IMR-90 (cell line): ENCODE measurements at regions not wholly inside any gene's neighbourhood (a gene's known extent, or its start where the extent isn't known, plus 50 kb on each side); places are given as distances from the start of the nearest gene placed in this dataset.

Experiments
- ATAC-seq: fragments of 200-7000 bp; cut with Tn5 transposase; 2 replicates; pipeline ENCODE4 v1.9.1; 2020; ENCODE audit warnings: low read depth, mild to moderate bottlenecking, moderate library complexity
- BruUV-seq: library from RNA; stranded (reverse); fragments of 400-500 nt; replicated peaks from 2 replicates; lab custom pipeline; 2021; lab: Mats Ljungman, UMichigan
- CTCF ChIA-PET: fragments of 300-600 bp; formaldehyde crosslinking; extraction: SDS; loops from one replicate; lab custom pipeline; 2021; ENCODE audit warnings: antibody characterized with exemption; lab: Yijun Ruan, JAX
- POLR2A ChIA-PET: fragments of 300-600 bp; sonication (Branson Sonifier 250); formaldehyde crosslinking; loops from one replicate; lab custom pipeline; 2022; ENCODE audit warnings: antibody characterized with exemption; ENCODE audit not compliant: unreplicated experiment; lab: Charles Lee
- DNase-seq: peaks from one replicate; pipeline ENCODE4 v3.0.0; 2013
- H2AFZ ChIP-seq: replicated peaks from 2 replicates; pipeline ENCODE3; 2013; ENCODE audit warnings: low read length, mild to moderate bottlenecking; ENCODE audit not compliant: poor library complexity
- H2AK5ac ChIP-seq: 2 replicates; pipeline ENCODE4 v1.6.1; 2013; ENCODE audit warnings: low read depth, low read length, inconsistent platforms
- H2AK9ac ChIP-seq: replicated peaks from 2 replicates; pipeline ENCODE3; 2013; ENCODE audit warnings: mild to moderate bottlenecking, low read depth, low read length, moderate library complexity; ENCODE audit not compliant: poor library complexity
- H2BK120ac ChIP-seq: 2 replicates; pipeline ENCODE4 v1.6.1; 2013; ENCODE audit warnings: low read depth, low read length, inconsistent platforms
- H2BK15ac ChIP-seq: 3 replicates; pipeline ENCODE4 v1.6.1; 2013; ENCODE audit warnings: low read depth, low read length, inconsistent platforms
- H2BK20ac ChIP-seq: 2 replicates; pipeline ENCODE4 v1.6.1; 2013; ENCODE audit warnings: low read depth, mild to moderate bottlenecking, inconsistent platforms, low read length, moderate library complexity
- H2BK5ac ChIP-seq: 2 replicates; pipeline ENCODE4 v1.6.1; 2013; ENCODE audit warnings: mild to moderate bottlenecking, low read depth, low read length, inconsistent platforms; ENCODE audit not compliant: poor library complexity, severe bottlenecking
- H3K14ac ChIP-seq: replicated peaks from 2 replicates; pipeline ENCODE4 v1.6.1; 2013; ENCODE audit warnings: low read depth, low read length, inconsistent platforms
- H3K18ac ChIP-seq: 2 replicates; pipeline ENCODE4 v1.6.1; 2013; ENCODE audit warnings: low read depth, low read length, control low read depth
- H3K23ac ChIP-seq: 2 replicates; pipeline ENCODE4 v1.6.1; 2013; ENCODE audit warnings: low read depth, low read length, inconsistent platforms
- H3K27ac ChIP-seq: 2 replicates; pipeline ENCODE4 v1.5.1; 2013; ENCODE audit warnings: mild to moderate bottlenecking, control low read depth, low read length; ENCODE audit not compliant: insufficient read depth
- H3K27me3 ChIP-seq: 2 replicates; pipeline ENCODE4 v1.6.1; 2013; ENCODE audit warnings: low read length; ENCODE audit not compliant: control insufficient read depth, insufficient read depth
- H3K36me3 ChIP-seq: 2 replicates; pipeline ENCODE4 v1.6.1; 2013; ENCODE audit warnings: low read length, mixed read lengths; ENCODE audit not compliant: control insufficient read depth, insufficient read depth
- H3K4ac ChIP-seq: 2 replicates; pipeline ENCODE4 v1.6.1; 2013; ENCODE audit warnings: low read depth, low read length, inconsistent platforms
- H3K4me1 ChIP-seq: 2 replicates; pipeline ENCODE4 v1.6.1; 2013; ENCODE audit warnings: low read length, mixed read lengths; ENCODE audit not compliant: control insufficient read depth, insufficient read depth
- H3K4me2 ChIP-seq: 2 replicates; pipeline ENCODE4 v1.6.1; 2013; ENCODE audit warnings: low read depth, mild to moderate bottlenecking, control low read depth, low read length, moderate library complexity
- H3K4me3 ChIP-seq: 2 replicates; pipeline ENCODE4 v1.5.1; 2013; ENCODE audit warnings: low read depth, mild to moderate bottlenecking, control low read depth, low read length, moderate library complexity; ENCODE audit not compliant: insufficient read depth
- H3K56ac ChIP-seq: 2 replicates; pipeline ENCODE4 v1.6.1; 2013; ENCODE audit warnings: low read length, inconsistent platforms; ENCODE audit not compliant: insufficient read depth; ENCODE audit errors: extremely low read depth
- H3K79me1 ChIP-seq, 2 experiments: 2 replicates each; pipeline ENCODE4 v1.6.1; 2013; ENCODE audit warnings: low read length in 2 of 2, inconsistent platforms in 1 of 2, low read depth in 1 of 2
- H3K9ac ChIP-seq: 2 replicates; pipeline ENCODE4 v1.6.1; 2013; ENCODE audit warnings: low read depth, low read length, control low read depth
- H3K9me1 ChIP-seq: 2 replicates; pipeline ENCODE4 v1.6.1; 2013; ENCODE audit warnings: low read length, inconsistent platforms; ENCODE audit not compliant: insufficient read depth
- H3K9me3 ChIP-seq: 2 replicates; pipeline ENCODE4 v1.6.1; 2013; ENCODE audit warnings: low read length; ENCODE audit not compliant: control insufficient read depth, insufficient read depth
- H4K20me1 ChIP-seq: 2 replicates; pipeline ENCODE4 v1.6.1; 2013; ENCODE audit warnings: low read length, inconsistent platforms; ENCODE audit not compliant: insufficient read depth
- H4K5ac ChIP-seq: 2 replicates; pipeline ENCODE4 v1.6.1; 2013; ENCODE audit warnings: mild to moderate bottlenecking, low read depth, low read length, control low read depth
- H4K8ac ChIP-seq, 2 experiments: 2 replicates each; pipeline ENCODE4 v1.6.1; 2013; ENCODE audit warnings: low read depth in 2 of 2, low read length in 2 of 2, control low read depth in 1 of 2, inconsistent platforms in 1 of 2
- H4K91ac ChIP-seq: 2 replicates; pipeline ENCODE4 v1.6.1; 2013; ENCODE audit warnings: low read depth, low read length, inconsistent platforms; ENCODE audit not compliant: insufficient read depth
- CHD1 ChIP-seq: IDR thresholded peaks from 2 replicates; pipeline ENCODE4 v1.6.1; 2012; ENCODE audit warnings: low read depth, low read length, improper control_type of control experiment
- ELK1 ChIP-seq: fragments of 150-350 bp; IDR thresholded peaks from 2 replicates; pipeline ENCODE4 v1.6.1; 2016; ENCODE audit warnings: low read depth, mild to moderate bottlenecking, low read length, moderate library complexity, borderline replicate concordance
- FOS ChIP-seq: fragments of 150-350 bp; IDR thresholded peaks from 2 replicates; pipeline ENCODE4 v1.6.1; 2016; ENCODE audit warnings: low read depth, low read length
- NFE2L2 ChIP-seq: fragments of 150-350 bp; IDR thresholded peaks from 2 replicates; pipeline ENCODE4 v1.6.1; 2016; ENCODE audit warnings: low read depth, mild to moderate bottlenecking, low read length
- POLR2A ChIP-seq: IDR thresholded peaks from 2 replicates; pipeline ENCODE4 v1.6.1; 2012; ENCODE audit warnings: mild to moderate bottlenecking, low read depth, low read length
- RCOR1 ChIP-seq: IDR thresholded peaks from 2 replicates; pipeline ENCODE4 v1.6.1; 2012; ENCODE audit warnings: mild to moderate bottlenecking, low read length, improper control_type of control experiment; ENCODE audit not compliant: insufficient replicate concordance
- WGBS, 2 experiments: methylation state at CpG; one replicate each; pipeline versions ENCODE4 v1.1.5 to v1.1.7; 2013; ENCODE audit warnings: missing lambda C conversion rate in 2 of 2; ENCODE audit not compliant: insufficient read length in 1 of 2; ENCODE audit errors: extremely low coverage in 2 of 2; 5-methylcytosine and 5-hydroxymethylcytosine counted together
- dilution Hi-C: fragments of 300-500 bp; cut with HindIII; formaldehyde crosslinking; loops from one replicate; pipeline ENCODE4 v1.14.3; 2018; ENCODE audit warnings: low sequenced_read_pairs; ENCODE audit not compliant: unreplicated experiment
- in situ Hi-C: fragments of 300-500 bp; cut with MboI; formaldehyde crosslinking; loops from 3 replicates; pipeline ENCODE4 v1.14.3; 2019; ENCODE audit warnings: low sequenced_read_pairs, inconsistent platforms, mixed read lengths
- intact Hi-C: fragments of 100-400 bp; cut with micrococcal nuclease; formaldehyde crosslinking; loops from 2 replicates; pipeline ENCODE4 v1.10.0; 2022
- TF ChIP-seq, protein P1 (sequence below): conservative IDR thresholded peaks from 2 replicates; pipeline ENCODE4 v1.5.1; 2012; ENCODE audit warnings: mild to moderate bottlenecking, low read depth, low read length, improper control_type of control experiment
- TF ChIP-seq, protein P2 (sequence below): fragments of 150-350 bp; IDR thresholded peaks from 2 replicates; pipeline ENCODE4 v1.6.1; 2017; ENCODE audit warnings: mild to moderate bottlenecking, antibody characterized with exemption, low read length, low read depth

DNA sequence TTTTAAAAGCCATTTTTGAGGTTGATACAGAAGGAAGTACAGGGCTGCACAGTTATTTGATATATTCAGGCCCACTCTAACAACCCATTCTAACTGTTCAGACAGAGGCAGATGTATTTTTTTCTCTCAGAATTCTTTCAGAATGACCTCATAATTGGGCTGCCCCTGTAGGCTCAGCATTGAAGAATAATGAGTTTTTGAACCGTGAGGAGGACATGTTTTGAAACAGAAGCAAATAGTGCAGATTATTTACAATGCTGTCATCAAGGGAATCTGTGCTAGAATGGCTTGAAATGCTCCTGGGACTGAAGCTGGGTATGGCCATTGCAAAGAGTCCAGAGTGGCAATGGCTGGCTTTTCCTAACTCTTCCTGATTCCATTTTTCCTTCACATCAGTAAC is 158.1 kb downstream of the SOX3 start:
- DNase-seq (no peak), ATAC-seq (no peak)
- Histone ChIP-seq H3K14ac (no peak overlapping the region), H4K8ac (no peak overlapping the region), H2AFZ (no peak overlapping the region), H2BK20ac (no peak overlapping the region), H3K27ac (no peak overlapping the region), H4K5ac (no peak overlapping the region), H3K36me3 (no peaks in the 10 kb centered on the region), H3K79me1 (no peaks in the 10 kb centered on the region), H3K4ac (no peak overlapping the region), H3K56ac (no peak overlapping the region), H4K20me1 (no peaks in the 10 kb centered on the region), H3K4me2 (no peak overlapping the region), H3K18ac (no peak overlapping the region), H3K9ac (no peak overlapping the region), H2BK5ac (no peak overlapping the region), H3K4me1 (no peaks in the 10 kb centered on the region), H2AK5ac (no peak overlapping the region), H3K27me3 (no peaks in the 10 kb centered on the region), H3K9me1 (no peaks in the 10 kb centered on the region), H3K9me3 (no peaks in the 10 kb centered on the region), H3K4me3 (no peak overlapping the region), H2BK120ac (no peak overlapping the region), H2BK15ac (no peak overlapping the region), H4K91ac (no peak overlapping the region), H3K23ac (no peak overlapping the region), H2AK9ac (no peak overlapping the region)
- dilution Hi-C loops: no loop called here
- no TSS peak for BruUV-seq
- CTCF ChIA-PET: no interaction called here
- no peak for TF ChIP-seq CHD1
- no peak for TF ChIP-seq NFE2L2
- TF ChIP-seq FOS: no peak
- TF ChIP-seq RCOR1: no peak
- no peak for TF ChIP-seq POLR2A
- TF ChIP-seq, protein P1, sequence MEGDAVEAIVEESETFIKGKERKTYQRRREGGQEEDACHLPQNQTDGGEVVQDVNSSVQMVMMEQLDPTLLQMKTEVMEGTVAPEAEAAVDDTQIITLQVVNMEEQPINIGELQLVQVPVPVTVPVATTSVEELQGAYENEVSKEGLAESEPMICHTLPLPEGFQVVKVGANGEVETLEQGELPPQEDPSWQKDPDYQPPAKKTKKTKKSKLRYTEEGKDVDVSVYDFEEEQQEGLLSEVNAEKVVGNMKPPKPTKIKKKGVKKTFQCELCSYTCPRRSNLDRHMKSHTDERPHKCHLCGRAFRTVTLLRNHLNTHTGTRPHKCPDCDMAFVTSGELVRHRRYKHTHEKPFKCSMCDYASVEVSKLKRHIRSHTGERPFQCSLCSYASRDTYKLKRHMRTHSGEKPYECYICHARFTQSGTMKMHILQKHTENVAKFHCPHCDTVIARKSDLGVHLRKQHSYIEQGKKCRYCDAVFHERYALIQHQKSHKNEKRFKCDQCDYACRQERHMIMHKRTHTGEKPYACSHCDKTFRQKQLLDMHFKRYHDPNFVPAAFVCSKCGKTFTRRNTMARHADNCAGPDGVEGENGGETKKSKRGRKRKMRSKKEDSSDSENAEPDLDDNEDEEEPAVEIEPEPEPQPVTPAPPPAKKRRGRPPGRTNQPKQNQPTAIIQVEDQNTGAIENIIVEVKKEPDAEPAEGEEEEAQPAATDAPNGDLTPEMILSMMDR: no peak
- TF ChIP-seq, protein P2, sequence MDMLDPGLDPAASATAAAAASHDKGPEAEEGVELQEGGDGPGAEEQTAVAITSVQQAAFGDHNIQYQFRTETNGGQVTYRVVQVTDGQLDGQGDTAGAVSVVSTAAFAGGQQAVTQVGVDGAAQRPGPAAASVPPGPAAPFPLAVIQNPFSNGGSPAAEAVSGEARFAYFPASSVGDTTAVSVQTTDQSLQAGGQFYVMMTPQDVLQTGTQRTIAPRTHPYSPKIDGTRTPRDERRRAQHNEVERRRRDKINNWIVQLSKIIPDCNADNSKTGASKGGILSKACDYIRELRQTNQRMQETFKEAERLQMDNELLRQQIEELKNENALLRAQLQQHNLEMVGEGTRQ: no peak
- no peak for TF ChIP-seq ELK1
- WGBS, 2 experiments: 20% methylated on average over 1 of the region's 1 CpG; no CpG with 5 or more reads in 1 of the 2 experiments
- intact Hi-C loops: no loop called here
- in situ Hi-C loops: no loop called here
- POLR2A ChIA-PET: no interaction called here
